ENCODE measurements at regions not wholly inside any gene's neighbourhood (a gene's known extent, or its start where the extent isn't known, plus 50 kb on each side); places are given as distances from the start of the nearest gene placed in this dataset.

- TF ChIP-seq, protein P1, sequence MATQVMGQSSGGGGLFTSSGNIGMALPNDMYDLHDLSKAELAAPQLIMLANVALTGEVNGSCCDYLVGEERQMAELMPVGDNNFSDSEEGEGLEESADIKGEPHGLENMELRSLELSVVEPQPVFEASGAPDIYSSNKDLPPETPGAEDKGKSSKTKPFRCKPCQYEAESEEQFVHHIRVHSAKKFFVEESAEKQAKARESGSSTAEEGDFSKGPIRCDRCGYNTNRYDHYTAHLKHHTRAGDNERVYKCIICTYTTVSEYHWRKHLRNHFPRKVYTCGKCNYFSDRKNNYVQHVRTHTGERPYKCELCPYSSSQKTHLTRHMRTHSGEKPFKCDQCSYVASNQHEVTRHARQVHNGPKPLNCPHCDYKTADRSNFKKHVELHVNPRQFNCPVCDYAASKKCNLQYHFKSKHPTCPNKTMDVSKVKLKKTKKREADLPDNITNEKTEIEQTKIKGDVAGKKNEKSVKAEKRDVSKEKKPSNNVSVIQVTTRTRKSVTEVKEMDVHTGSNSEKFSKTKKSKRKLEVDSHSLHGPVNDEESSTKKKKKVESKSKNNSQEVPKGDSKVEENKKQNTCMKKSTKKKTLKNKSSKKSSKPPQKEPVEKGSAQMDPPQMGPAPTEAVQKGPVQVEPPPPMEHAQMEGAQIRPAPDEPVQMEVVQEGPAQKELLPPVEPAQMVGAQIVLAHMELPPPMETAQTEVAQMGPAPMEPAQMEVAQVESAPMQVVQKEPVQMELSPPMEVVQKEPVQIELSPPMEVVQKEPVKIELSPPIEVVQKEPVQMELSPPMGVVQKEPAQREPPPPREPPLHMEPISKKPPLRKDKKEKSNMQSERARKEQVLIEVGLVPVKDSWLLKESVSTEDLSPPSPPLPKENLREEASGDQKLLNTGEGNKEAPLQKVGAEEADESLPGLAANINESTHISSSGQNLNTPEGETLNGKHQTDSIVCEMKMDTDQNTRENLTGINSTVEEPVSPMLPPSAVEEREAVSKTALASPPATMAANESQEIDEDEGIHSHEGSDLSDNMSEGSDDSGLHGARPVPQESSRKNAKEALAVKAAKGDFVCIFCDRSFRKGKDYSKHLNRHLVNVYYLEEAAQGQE (IDR thresholded peaks at IDR 0.05), result no peak
- TF ChIP-seq, protein P2, sequence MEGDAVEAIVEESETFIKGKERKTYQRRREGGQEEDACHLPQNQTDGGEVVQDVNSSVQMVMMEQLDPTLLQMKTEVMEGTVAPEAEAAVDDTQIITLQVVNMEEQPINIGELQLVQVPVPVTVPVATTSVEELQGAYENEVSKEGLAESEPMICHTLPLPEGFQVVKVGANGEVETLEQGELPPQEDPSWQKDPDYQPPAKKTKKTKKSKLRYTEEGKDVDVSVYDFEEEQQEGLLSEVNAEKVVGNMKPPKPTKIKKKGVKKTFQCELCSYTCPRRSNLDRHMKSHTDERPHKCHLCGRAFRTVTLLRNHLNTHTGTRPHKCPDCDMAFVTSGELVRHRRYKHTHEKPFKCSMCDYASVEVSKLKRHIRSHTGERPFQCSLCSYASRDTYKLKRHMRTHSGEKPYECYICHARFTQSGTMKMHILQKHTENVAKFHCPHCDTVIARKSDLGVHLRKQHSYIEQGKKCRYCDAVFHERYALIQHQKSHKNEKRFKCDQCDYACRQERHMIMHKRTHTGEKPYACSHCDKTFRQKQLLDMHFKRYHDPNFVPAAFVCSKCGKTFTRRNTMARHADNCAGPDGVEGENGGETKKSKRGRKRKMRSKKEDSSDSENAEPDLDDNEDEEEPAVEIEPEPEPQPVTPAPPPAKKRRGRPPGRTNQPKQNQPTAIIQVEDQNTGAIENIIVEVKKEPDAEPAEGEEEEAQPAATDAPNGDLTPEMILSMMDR (IDR thresholded peaks at IDR 0.05; ENCODE audit: low read depth, low read length, missing input control), result no peak
- no peak for TF ChIP-seq YY1 (IDR thresholded peaks at IDR 0.05)
- no peak for TF ChIP-seq GABPA (IDR thresholded peaks at IDR 0.05 in 1 of 2, conservative IDR thresholded peaks at IDR 0.05 in 1 of 2)
- TF ChIP-seq FOXA1 (IDR thresholded peaks at IDR 0.05), result no peak
- TF ChIP-seq TAF1 (conservative IDR thresholded peaks at IDR 0.05), result no peak
- no peak for TF ChIP-seq EGR1 (IDR thresholded peaks at IDR 0.05; ENCODE audit: low read depth in 2 of 2)
- no peak for TF ChIP-seq RAD21 (IDR thresholded peaks at IDR 0.05)
- TF ChIP-seq, protein P3, sequence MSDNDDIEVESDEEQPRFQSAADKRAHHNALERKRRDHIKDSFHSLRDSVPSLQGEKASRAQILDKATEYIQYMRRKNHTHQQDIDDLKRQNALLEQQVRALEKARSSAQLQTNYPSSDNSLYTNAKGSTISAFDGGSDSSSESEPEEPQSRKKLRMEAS (IDR thresholded peaks at IDR 0.05), result no peak
- TF ChIP-seq SP1 (IDR thresholded peaks at IDR 0.05), result no peak
- no peak for TF ChIP-seq JUND (IDR thresholded peaks at IDR 0.05)
Observed at GRCh38 chr5:60377826-60378225, 322.1 kb downstream of the DEPDC1B start.

Measured in liver (tissue), 3 donors.